HL-60 (cell line): ENCODE measurements at regions not wholly inside any gene's neighbourhood (a gene's known extent, or its start where the extent isn't known, plus 50 kb on each side); places are given as distances from the start of the nearest gene placed in this dataset.

Experiments used
- CTCF ChIP-seq: IDR thresholded peaks from one replicate; pipeline ENCODE4 v1.5.1; 2011; ENCODE audit warnings: low read length, control low read depth, inconsistent platforms; ENCODE audit not compliant: insufficient read depth
- REST ChIP-seq: IDR thresholded peaks from 2 replicates; pipeline ENCODE4 v1.6.1; 2012; ENCODE audit warnings: low read depth; ENCODE audit not compliant: insufficient replicate concordance

GRCh38 chr6:163919652-163920051 lies 505.1 kb downstream of the QKI start:
- TF ChIP-seq CTCF = no peak
- no peak for TF ChIP-seq REST
